Sigmoid colon (tissue), 6 donors: ENCODE measurements at regions not wholly inside any gene's neighbourhood (a gene's known extent, or its start where the extent isn't known, plus 50 kb on each side); places are given as distances from the start of the nearest gene placed in this dataset.

ENCODE experiments used
- DNase-seq: peaks from one replicate; pipeline ENCODE4 v3.0.0-alpha.2; 2019
- H3K27ac ChIP-seq, 4 donors: fragments of 200-600 bp; sonication (generic); one replicate each; pipeline ENCODE4 v1.5.1; 2016 to 2019; ENCODE audit warnings: mild to moderate bottlenecking in 1 of 4
- H3K27me3 ChIP-seq, 3 donors: fragments of 200-600 bp; sonication (generic); one replicate each; pipeline ENCODE4 v1.5.1; 2019; ENCODE audit warnings: mild to moderate bottlenecking in 1 of 3
- H3K36me3 ChIP-seq, 4 donors: fragments of 200-600 bp; sonication (generic); one replicate each; pipeline ENCODE4 v1.5.1; 2016 to 2019
- H3K4me1 ChIP-seq, 4 donors: fragments of 200-600 bp; sonication (generic); one replicate each; pipeline ENCODE4 v1.5.1; 2017 to 2019
- H3K4me3 ChIP-seq, 4 donors: fragments of 200-600 bp; sonication (generic); one replicate each; pipeline ENCODE4 v1.5.1; 2017 to 2019; ENCODE audit warnings: mild to moderate bottlenecking in 2 of 4, moderate library complexity in 1 of 4
- H3K9me3 ChIP-seq, 4 donors: fragments of 200-600 bp in 3 of 4; sonication (generic) in 3 of 4; one replicate each; pipeline versions ENCODE4 v1.5.1 to v1.6.1; 2013 to 2019
- CTCF ChIP-seq, 4 experiments: fragments of 450-650 bp in 3 of 4; fragments of 200-600 bp in 1 of 4; IDR thresholded peaks; one replicate each; pipeline ENCODE4 v1.5.1; 2016 to 2019; ENCODE audit warnings: antibody characterized with exemption in 4 of 4, mild to moderate bottlenecking in 3 of 4, moderate library complexity in 2 of 4
- EP300 ChIP-seq, 4 donors: sonication (generic); formaldehyde crosslinking; IDR thresholded peaks; one replicate each; pipeline ENCODE4 v1.6.1; 2017; ENCODE audit warnings: antibody characterized with exemption in 4 of 4
- POLR2A ChIP-seq, 2 donors: fragments of 450-650 bp; IDR thresholded peaks; one replicate each; pipeline ENCODE4 v1.6.1; 2016; ENCODE audit warnings: antibody characterized with exemption in 2 of 2, mild to moderate bottlenecking in 2 of 2, moderate library complexity in 2 of 2
- POLR2AphosphoS5 ChIP-seq, 4 donors: sonication (generic); formaldehyde crosslinking; IDR thresholded peaks; one replicate each; pipeline ENCODE4 v1.6.1; 2017; ENCODE audit warnings: antibody characterized with exemption in 4 of 4
- WGBS, 2 donors: extraction: QIAGEN DNeasy Blood & Tissue Kit; methylation state at CpG; one replicate each; pipeline ENCODE4 v1.1.7; 2013; 5-methylcytosine and 5-hydroxymethylcytosine counted together
- intact Hi-C: fragments of 100-400 bp; cut with DNase I; formaldehyde crosslinking; loops from one replicate; pipeline ENCODE4 v1.15.1; 2023
- donor health status: healthy with polysubstance abuse.
- donor health status: healthy.

GRCh38 chr21:28632755-28633408, 359.8 kb downstream of the LTN1 start:
- TF ChIP-seq EP300 (IDR thresholded peaks at IDR 0.05), result no peak
- TF ChIP-seq POLR2AphosphoS5 (IDR thresholded peaks at IDR 0.05), result no peak
- TF ChIP-seq CTCF (IDR thresholded peaks at IDR 0.05), result no peak
- no peak for TF ChIP-seq POLR2A (IDR thresholded peaks at IDR 0.05)
- no peak for DNase-seq
- no peak overlapping the region for H3K4me3 ChIP-seq
- H3K36me3 ChIP-seq, result no peaks in the 10 kb centered on the region
- H3K4me1 ChIP-seq, result peaks cover 0 to 13% (median 6%) of the 10 kb centered on the region in 4 donors
- no peaks in the 10 kb centered on the region for H3K9me3 ChIP-seq
- intact Hi-C loops, result no loop called here
- H3K27ac ChIP-seq, result peak overlapping the region; percentile 4 to 79 (median 30)
- no peaks in the 10 kb centered on the region for H3K27me3 ChIP-seq
- WGBS, 2 donors, result 72 to 84% methylated on average over 3 of the region's 3 CpGs

- TF ChIP-seq POLR2AphosphoS5 (IDR thresholded peaks at IDR 0.05) (no peak), EP300 (IDR thresholded peaks at IDR 0.05) (no peak), CTCF (IDR thresholded peaks at IDR 0.05) (no peak), POLR2A (IDR thresholded peaks at IDR 0.05) (no peak)
- intact Hi-C loops, result no loop called here
- Histone ChIP-seq H3K27ac (no peak overlapping the region), H3K4me3 (no peak overlapping the region), H3K4me1 (peaks cover 0 to 2% (median under 1%) of the 10 kb centered on the region in 4 donors), H3K9me3 (peaks cover 0 to 2% (median 0%) of the 10 kb centered on the region in 4 donors), H3K27me3 (no peaks in the 10 kb centered on the region), H3K36me3 (no peaks in the 10 kb centered on the region)
- DNase-seq, result no peak
Measured at GRCh38 chr21:28627691-28628090, 365.0 kb downstream of the LTN1 start.

- 77 to 87% methylated on average over 3 of the region's 3 CpGs for WGBS, 2 donors
- no peaks in the 10 kb centered on the region for H3K36me3 ChIP-seq
- DNase-seq, result no peak
- H3K4me1 ChIP-seq, result no peaks in the 10 kb centered on the region
- no peak overlapping the region for H3K4me3 ChIP-seq
- H3K27ac ChIP-seq, result no peak overlapping the region
- intact Hi-C loops, result no loop called here
- TF ChIP-seq CTCF (IDR thresholded peaks at IDR 0.05) (no peak), POLR2AphosphoS5 (IDR thresholded peaks at IDR 0.05) (no peak), POLR2A (IDR thresholded peaks at IDR 0.05) (no peak)
- peaks cover 0 to 2% (median 0%) of the 10 kb centered on the region in 4 donors for H3K9me3 ChIP-seq
- H3K27me3 ChIP-seq, result no peaks in the 10 kb centered on the region
Measured at GRCh38 chr21:28627261-28627660, 365.4 kb downstream of the LTN1 start.

GRCh38 chr21:28624626-28625025, 368.1 kb downstream of the LTN1 start:
- Histone ChIP-seq H3K27me3 (no peaks in the 10 kb centered on the region), H3K36me3 (no peaks in the 10 kb centered on the region), H3K4me1 (no peaks in the 10 kb centered on the region), H3K9me3 (peaks cover 0 to 2% (median 0%) of the 10 kb centered on the region in 4 donors), H3K27ac (no peak overlapping the region), H3K4me3 (no peak overlapping the region)
- intact Hi-C loops, result no loop called here
- TF ChIP-seq CTCF (IDR thresholded peaks at IDR 0.05), result no peak
- no peak for TF ChIP-seq EP300 (IDR thresholded peaks at IDR 0.05)
- TF ChIP-seq POLR2AphosphoS5 (IDR thresholded peaks at IDR 0.05), result no peak
- no peak for TF ChIP-seq POLR2A (IDR thresholded peaks at IDR 0.05)
- WGBS, 2 donors, result 93 to 94% methylated on average over 1 of the region's 1 CpG
- no peak for DNase-seq

- no peaks in the 10 kb centered on the region for H3K9me3 ChIP-seq
- no peaks in the 10 kb centered on the region for H3K4me1 ChIP-seq
- 94 to 96% methylated on average over 1 of the region's 1 CpG for WGBS, 2 donors
- no peak overlapping the region for H3K4me3 ChIP-seq
- H3K27ac ChIP-seq, result no peak overlapping the region
- H3K27me3 ChIP-seq, result no peaks in the 10 kb centered on the region
- TF ChIP-seq POLR2AphosphoS5 (IDR thresholded peaks at IDR 0.05) (no peak), POLR2A (IDR thresholded peaks at IDR 0.05) (no peak), CTCF (IDR thresholded peaks at IDR 0.05) (no peak), EP300 (IDR thresholded peaks at IDR 0.05) (no peak)
- no peaks in the 10 kb centered on the region for H3K36me3 ChIP-seq
- DNase-seq, result no peak
- intact Hi-C loops, result no loop called here
Measured at GRCh38 chr21:28617300-28617699, 375.4 kb downstream of the LTN1 start.
